Liver (tissue), 3 donors: ENCODE measurements at regions not wholly inside any gene's neighbourhood (a gene's known extent, or its start where the extent isn't known, plus 50 kb on each side); places are given as distances from the start of the nearest gene placed in this dataset.

ENCODE experiments used
- CTCF ChIP-seq: fragments of 150-350 bp; IDR thresholded peaks from 2 replicates; pipeline ENCODE4 v1.5.1; 2017; ENCODE audit warnings: improper control_type of control experiment, low read depth, low read length; ENCODE audit not compliant: missing input control
- FOXA1 ChIP-seq: IDR thresholded peaks from 2 replicates; pipeline ENCODE4 v1.6.1; 2016; ENCODE audit warnings: antibody characterized with exemption
- TAF1 ChIP-seq: conservative IDR thresholded peaks from 2 replicates; pipeline ENCODE4 v1.6.1; 2016; ENCODE audit warnings: antibody characterized with exemption, mild to moderate bottlenecking
- donor health status: healthy.
- donor health status: healthy.

GRCh38 chr3:184502123-184502667, 59.4 kb upstream of the EPHB3 start:
- TF ChIP-seq CTCF (no peak), TAF1 (no peak), FOXA1 (no peak)
